Epithelial cell of prostate (primary cell): ENCODE measurements at regions not wholly inside any gene's neighbourhood (a gene's known extent, or its start where the extent isn't known, plus 50 kb on each side); places are given as distances from the start of the nearest gene placed in this dataset.
"Not testable (repeated sequence)": the region's sequence is repeated elsewhere in the genome, so short reads cannot be mapped to it uniquely, and the experiment has no call there.

Source experiments
- DNase-seq: peaks from one replicate; pipeline ENCODE4 v3.0.0-alpha.2; 2011; ENCODE audit warnings: low read depth, low spot score
- H3K27ac ChIP-seq: fragments of 450-650 bp; 2 replicates; pipeline ENCODE4 v1.5.1; 2017; ENCODE audit warnings: mild to moderate bottlenecking

GRCh38 chr14:49049711-49050110, 536.5 kb downstream of the RPS29 start:
- no peak overlapping the region for H3K27ac ChIP-seq
- DNase-seq = no peak

DNA sequence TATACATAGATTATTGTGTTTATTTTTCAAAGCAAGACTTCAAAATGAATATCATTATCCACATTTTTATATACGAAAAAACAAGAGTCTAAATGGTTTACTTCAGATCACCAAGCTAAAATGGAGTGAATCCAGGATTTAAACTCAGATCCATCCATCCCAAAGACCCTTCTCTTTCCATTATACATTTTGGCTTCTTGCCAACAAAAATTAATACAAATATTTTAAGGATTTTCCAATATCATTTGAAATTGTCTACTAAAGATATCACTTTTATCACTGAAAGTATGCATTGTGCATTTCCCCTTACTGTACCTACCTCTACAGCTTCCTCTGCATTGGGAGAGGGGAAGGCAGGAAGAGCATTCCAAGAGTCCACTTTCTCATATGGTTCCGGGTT, 541.2 kb downstream of the RPS29 start:
- H3K27ac ChIP-seq = no peak overlapping the region
- no peak for DNase-seq

DNA sequence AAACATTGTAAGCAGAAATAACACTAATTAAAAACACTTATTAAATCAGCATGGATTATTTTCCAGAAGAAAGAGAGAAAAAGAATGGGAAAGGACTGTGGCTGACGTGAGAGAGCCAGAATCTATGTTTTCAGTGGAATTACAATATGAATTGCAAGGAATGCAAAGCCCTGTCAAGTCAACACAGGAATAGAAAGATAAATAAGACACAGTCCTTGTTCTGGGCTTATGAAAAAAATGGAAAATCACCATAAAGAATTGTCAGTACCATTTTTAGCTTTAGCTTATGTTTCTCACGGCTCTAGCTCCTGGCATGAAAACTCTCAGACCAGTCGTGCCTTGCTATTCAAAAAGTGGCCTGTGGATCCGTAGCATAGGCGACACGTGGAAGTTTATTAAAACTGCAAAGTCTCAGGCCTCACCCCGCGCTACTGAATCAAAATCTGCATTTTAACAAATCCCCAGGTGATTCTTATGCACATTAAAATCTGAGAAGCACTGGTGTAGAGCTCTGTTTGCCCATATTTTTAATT, 549.1 kb downstream of the RPS29 start:
- DNase-seq = no peak
- no peak overlapping the region for H3K27ac ChIP-seq

GRCh38 chr14:49036266-49036665, 549.9 kb downstream of the RPS29 start:
- H3K27ac ChIP-seq = no peak overlapping the region
- DNase-seq = no peak

- DNase-seq = no peak
- no peak overlapping the region for H3K27ac ChIP-seq
These were observed 553.0 kb downstream of the RPS29 start for GRCh38 chr14:49033131-49033530.

GRCh38 chr14:49031710-49032109, 554.5 kb downstream of the RPS29 start:
- DNase-seq, H3K27ac ChIP-seq: not testable (repeated sequence)

- no peak overlapping the region for H3K27ac ChIP-seq
- DNase-seq = no peak
These were observed 566.6 kb downstream of the RPS29 start for GRCh38 chr14:49019467-49020115.

DNA sequence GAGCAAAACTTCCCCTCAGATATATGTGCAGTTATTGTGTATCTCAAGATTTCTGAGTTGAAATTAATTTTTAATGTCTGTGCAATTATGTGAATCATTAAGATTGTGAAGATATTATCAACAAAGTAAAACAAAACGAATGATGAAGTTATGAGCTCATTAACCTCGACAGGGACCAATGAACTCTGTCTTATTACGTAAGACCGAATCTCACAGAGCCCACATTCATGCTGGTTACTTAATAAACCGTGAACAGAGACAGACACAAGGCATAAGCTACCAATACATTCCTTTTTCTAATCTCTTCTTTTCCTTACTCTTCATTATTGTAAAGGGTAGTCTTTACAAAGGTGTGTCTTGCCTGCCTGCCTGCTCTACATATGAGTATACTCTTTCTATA, 568.7 kb downstream of the RPS29 start:
- no peak overlapping the region for H3K27ac ChIP-seq
- DNase-seq = no peak

DNA sequence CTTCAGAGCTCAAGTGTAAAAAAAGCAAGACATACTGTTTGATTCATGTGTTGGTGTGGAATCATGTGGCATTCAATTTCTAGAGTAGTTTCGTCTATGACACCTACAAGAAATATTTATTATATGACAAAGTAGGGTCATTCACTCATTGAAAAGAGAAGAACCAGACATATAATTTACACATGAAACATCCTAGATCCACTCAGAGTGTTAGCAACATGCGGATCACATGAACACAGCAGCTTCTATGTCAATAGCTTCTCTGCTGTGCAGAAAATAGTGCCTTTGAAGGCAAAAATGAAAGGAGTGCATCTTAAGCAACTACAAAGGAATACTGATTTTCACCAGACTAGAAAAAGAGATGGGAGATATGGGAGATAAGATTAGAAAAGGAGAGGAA, 569.8 kb downstream of the RPS29 start:
- DNase-seq = no peak
- no peak overlapping the region for H3K27ac ChIP-seq

GRCh38 chr14:49014476-49014875, 571.7 kb downstream of the RPS29 start:
- H3K27ac ChIP-seq = no peak overlapping the region
- DNase-seq = no peak

- no peak for DNase-seq
- no peak overlapping the region for H3K27ac ChIP-seq
These were observed 577.8 kb downstream of the RPS29 start for GRCh38 chr14:49008363-49008762.

GRCh38 chr14:48991141-48991540, 595.0 kb downstream of the RPS29 start:
- H3K27ac ChIP-seq = no peak overlapping the region
- DNase-seq = no peak

GRCh38 chr14:48983351-48983888, 602.8 kb downstream of the RPS29 start:
- no peak for DNase-seq
- no peak overlapping the region for H3K27ac ChIP-seq

GRCh38 chr14:48974994-48975393, 611.2 kb downstream of the RPS29 start:
- no peak overlapping the region for H3K27ac ChIP-seq
- no peak for DNase-seq

GRCh38 chr14:48973151-48973550, 613.0 kb downstream of the RPS29 start:
- no peak for DNase-seq
- no peak overlapping the region for H3K27ac ChIP-seq

- no peak for DNase-seq
- no peak overlapping the region for H3K27ac ChIP-seq
These were observed 615.2 kb downstream of the RPS29 start for GRCh38 chr14:48970943-48971342.

- H3K27ac ChIP-seq = no peak overlapping the region
- DNase-seq = no peak
These were observed 618.8 kb downstream of the RPS29 start for GRCh38 chr14:48967419-48967818.

DNA sequence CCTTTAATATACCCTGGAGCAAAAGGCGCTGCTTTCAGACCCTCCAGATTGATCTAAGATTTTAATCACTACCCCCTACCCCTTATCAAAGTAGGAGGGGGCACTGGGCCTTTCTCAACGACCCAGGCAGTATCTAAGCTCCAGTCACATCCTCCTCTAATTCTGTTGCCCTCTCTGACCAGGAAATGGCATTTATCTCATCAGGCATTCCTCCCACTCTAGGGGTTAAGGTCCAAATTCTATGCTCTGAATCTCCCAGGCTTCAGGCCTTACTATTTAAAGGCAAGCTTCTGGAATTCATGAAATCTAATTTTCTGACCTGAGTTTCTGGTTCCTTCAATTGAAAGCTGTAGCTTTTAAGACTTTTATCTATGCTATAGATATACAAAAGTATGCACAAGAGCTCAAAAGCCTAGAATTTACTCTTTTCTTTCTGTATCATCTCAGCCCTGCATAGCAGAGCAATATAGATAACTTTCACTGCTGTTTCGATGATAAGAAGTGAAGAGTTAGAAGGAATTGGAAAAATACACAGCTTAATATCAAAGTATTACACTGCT, 622.9 kb downstream of the RPS29 start:
- no peak overlapping the region for H3K27ac ChIP-seq

GRCh38 chr14:48957486-48957885, 628.7 kb downstream of the RPS29 start:
- no peak overlapping the region for H3K27ac ChIP-seq
- DNase-seq = no peak

More for the DNA sequence above, 622.9 kb downstream of the RPS29 start:
- DNase-seq = no peak

DNA sequence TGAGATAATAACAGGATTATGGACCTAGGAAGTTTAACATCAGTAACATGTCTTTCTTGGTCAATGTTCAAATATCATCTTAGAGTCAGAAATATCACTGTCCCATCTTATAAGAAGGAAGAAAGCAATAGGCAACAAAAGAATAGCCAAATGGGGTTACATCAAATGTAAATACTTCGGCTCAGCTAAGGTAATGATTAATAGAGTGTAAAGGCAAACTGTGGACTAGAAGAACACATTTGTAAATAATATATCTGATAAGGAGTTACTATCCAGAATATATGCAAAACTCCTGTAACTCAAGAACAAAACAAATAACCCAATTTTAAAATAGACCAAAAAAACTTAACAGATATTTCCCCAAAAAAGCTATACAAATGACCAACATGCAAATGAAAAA, 630.3 kb downstream of the RPS29 start:
- DNase-seq = no peak
- no peak overlapping the region for H3K27ac ChIP-seq

DNA sequence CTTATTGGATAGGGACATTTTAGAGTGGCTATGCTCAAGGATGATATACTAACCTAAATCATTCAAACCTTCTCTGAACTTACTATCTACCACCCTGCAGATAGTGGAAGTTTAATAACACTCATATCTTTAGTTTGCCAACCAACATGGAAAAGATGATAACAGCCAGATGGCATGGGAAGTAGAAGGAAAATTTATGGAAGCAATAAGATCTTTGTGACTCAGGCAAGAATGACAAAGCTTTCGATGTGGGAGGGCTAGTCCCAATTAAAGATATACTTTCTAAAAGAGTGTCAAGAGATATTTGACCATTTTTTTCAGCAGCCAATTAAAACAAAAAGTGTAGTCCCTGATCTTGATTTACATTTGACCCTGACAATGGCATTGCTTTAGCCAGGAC, 631.7 kb downstream of the RPS29 start:
- no peak overlapping the region for H3K27ac ChIP-seq
- DNase-seq = no peak

DNA sequence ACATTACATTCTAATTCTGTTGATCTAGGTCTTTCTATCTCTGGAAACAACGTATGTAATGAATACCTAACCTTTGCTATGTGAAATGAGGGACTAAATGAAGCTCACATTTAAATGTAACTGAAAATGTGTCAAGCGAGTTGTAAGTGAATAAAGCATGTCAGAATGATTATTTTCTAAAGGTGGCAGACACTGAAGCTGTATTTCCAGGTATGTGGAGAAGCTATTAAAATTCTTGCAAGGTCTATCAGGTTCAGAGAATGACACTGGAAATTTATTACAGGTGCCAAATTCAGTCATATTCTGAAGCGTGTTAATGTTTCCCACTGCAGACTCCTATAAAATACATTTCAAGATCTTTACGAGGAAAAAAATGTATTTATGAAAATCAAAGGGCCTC, 641.4 kb downstream of the RPS29 start:
- no peak for DNase-seq
- H3K27ac ChIP-seq = no peak overlapping the region
